NCI-H345 (cell line): ENCODE measurements at regions not wholly inside any gene's neighbourhood (a gene's known extent, or its start where the extent isn't known, plus 50 kb on each side); places are given as distances from the start of the nearest gene placed in this dataset.

Source experiments
- DNase-seq: peaks from one replicate; lab custom pipeline; 2025; lab: John Stamatoyannopoulos, UW

DNA sequence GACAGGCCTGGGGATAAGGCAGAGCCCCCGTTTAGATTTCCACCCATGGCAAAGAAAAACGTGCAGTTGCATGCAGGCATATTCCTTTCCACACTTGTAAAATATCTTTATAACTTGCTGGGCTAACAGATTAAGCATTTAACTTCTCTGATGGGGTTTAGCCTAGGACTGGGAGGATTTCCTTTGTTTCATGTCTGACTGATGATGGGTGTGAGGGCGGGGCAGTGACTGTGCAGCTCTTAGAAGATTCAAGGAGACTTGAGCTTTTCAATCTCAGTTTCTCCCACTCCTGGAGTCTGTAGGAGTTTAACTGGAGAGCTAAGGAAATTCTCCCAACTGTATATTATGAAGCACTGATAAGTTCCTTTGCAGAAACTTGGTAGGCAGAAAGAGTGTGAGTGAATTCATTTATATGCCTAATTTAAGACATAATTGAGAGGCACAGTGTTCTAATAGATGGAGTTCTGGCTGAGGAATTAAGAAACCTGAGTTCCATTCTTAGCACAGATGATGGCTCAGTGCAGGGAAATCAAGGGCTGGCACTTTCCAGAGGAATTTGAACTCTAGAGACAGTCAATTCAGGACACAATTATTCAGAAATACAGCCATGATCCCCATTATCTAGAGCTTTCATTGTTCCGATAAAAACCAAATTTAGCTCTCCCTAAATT lies 214.6 kb upstream of the CNR1 start:
- no peak for DNase-seq

DNA sequence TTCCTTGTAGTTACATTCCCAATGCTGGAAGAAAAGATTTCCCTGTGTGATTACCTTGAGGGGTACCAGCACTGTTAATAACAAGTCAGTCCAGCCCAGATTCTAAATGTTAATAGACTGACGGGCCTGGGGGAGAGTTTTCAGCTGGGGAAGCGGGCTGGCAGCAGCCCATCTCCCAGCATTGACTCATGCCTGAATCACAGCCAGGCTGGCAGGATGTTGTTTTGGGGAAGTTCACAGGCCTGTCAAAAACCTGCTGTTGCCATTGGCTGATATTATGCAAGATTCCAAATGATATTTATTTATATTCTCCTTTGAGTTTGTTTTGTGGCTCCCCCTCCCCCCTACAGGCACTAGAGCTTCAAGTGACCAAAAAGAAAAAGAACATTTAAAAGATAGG lies 213.9 kb upstream of the CNR1 start:
- no peak for DNase-seq

DNA sequence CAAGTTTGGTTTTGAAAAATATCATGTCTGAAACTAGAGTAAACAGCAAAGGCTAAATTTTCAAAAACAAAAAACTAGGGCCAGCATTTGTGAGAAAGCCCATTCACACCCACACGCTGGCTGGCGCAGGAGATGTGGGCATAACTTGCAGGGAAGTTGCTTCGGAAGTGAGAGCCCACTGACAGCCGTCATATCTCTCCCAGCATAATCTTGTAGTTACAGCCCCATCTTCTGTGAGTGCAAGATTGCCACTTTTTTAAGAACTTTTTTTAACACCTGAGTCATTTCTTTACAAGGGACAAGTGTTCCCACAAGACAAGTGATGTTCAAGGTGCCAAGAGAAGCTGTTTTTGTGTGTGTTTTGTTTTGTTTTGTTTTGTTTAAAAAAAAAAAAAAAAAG lies 212.5 kb upstream of the CNR1 start:
- no peak for DNase-seq

DNA sequence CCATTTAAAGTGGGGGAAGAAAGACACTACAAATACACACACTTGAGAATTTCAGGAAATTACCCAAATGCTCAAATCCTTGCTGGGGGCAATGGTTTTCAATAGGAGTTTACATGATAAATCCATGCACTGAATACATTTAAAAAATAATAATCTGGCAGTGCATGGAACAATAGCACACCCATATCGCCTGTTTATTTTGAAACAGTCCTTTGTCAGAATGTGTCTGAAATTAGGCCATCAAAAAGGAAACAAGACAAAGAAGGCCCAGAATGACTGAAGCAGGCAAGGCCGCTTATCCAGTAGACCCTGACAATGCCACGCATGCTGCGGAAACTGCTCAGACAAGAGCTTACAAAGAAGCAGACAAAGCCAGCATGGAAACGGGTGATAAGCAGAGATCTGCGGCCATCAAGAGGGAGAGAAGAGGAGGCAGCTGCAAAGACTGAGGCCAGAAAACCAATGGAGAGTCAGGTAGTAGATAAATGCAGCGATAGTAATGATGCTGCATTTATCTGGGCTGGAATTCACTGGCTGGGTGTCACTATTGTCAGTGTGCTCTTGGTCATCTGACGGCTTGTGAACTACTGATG lies 211.9 kb upstream of the CNR1 start:
- DNase-seq = no peak

DNA sequence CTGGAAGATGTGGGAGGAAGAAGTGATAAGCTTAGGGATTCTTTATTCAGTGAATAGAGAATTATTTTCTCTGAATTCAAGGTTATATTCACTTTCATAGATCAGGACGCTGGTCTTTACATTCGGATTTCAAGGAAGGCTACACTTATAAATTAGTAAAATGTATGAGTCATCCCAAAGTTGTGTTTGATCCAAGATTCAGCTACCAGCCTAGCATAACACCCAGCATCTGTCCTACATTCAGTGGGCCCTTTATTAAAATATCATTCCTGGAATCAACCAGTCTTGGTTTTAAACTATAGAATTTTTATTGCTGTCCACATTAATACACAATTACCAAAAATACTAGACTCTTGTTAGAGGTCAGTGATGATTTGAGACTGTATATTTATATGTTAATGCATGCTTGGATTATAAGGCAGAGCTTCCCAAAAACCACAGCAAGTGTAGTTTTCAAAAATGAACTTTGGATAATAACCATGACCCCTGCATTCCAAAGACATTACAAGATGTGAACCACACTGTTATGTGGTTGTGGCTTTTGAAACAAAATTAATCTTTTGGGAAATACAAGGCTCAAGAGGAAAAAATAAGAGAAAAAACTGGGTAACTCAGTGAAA lies 210.7 kb upstream of the CNR1 start:
- DNase-seq = no peak

DNA sequence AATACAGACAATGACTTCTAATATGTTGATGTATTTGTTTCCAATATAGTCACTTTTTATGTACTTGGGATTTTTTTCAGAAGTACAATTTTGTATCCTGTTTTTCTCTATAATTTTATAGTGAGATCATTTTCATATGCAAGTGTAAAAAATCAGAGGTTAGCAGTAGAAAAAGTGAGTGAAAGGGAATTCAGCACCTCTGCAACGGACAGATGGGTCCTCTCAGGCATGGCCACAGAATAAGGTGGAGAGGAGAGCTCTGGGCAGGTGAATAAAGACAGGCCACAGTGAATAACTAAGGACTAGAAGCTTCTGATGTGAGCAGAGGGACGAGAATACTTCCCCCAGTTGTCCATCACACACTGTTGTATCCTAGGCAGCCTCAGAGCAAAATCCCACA lies 210.1 kb upstream of the CNR1 start:
- no peak for DNase-seq

DNA sequence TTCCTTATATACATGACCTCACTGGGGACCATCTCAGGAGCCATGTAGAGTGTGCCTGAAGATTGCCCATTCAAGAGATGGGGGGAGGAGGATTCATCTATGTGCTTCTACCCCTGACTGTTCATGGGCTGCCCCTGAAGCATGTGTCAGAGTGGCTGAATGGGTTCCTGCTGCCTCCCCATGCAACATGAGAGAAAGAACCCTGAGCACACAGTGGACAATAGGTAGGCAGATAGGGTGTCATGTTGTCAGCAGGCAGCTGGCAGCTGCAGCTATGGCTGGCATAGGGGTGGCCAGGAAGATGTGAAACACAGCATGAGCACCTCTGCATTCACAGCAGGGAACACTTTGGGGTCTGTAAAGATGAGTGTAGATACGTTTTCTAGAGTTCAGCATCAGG lies 208.4 kb upstream of the CNR1 start:
- DNase-seq = peak; percentile 94

DNA sequence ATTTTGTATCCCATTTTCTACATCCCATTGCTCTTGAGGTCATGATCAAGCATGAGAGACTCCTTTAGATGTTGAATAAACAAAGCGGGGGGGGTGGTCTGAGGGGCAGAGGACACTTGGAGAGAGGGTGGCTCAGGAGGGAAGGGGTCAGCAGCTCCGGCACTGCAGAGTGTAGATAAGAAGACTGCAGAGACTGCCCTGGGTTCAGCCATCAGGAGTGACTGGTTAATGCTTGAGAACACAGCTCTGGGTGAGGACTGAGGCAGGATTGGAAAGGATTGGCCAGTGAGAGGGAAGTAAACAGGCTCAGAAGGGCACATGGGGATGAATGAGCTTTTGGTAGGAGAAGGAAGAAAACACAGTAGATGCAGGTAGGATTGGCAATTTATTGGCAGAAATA lies 205.3 kb upstream of the CNR1 start:
- DNase-seq = no peak

DNA sequence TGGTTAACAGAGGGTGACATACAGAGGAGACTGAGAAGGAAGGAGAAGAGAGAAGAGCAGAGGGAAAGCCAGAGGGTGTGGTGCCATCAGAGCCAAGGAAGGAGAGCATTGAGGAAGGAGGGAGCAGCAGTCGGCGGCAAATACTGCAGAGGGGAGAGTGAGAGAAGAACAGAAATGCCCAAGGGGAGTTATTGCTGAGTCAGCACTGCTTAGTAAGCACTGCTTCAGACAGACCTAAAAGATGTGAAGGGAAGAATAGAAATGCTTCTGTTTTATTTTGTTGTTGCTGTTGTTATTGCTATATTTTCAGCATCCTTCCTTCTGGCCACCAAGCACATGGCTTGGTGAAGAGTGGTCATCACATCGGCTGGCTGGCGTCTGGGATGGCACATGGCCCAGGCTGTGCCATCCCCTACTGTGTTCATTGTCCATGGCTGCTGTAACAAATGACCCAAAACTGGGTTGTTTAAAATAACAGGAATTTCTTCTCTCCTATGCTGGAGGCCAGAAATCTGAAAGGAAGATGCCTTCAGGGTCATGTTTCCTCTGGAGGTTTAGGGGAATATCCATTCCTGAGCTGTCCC lies 204.1 kb upstream of the CNR1 start:
- DNase-seq = no peak

DNA sequence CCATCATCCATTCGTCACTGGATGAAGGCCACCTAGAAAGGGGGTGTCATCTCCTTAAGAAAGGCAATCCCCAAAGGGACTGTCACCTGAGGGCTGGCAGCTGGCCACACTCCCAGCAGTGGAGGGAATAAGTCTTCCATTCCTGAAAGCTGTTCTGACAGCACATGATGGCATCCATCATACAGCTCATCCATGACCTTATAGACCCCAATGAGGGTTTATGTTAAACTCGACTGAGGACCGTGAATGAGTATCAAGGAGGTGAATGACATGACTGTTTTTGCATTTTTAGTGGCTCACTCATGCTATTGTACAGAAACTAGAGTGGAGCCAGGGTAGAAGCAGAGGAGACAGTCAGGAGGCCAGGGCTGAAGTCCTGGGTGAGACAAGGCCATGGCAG lies 203.1 kb upstream of the CNR1 start:
- no peak for DNase-seq

DNA sequence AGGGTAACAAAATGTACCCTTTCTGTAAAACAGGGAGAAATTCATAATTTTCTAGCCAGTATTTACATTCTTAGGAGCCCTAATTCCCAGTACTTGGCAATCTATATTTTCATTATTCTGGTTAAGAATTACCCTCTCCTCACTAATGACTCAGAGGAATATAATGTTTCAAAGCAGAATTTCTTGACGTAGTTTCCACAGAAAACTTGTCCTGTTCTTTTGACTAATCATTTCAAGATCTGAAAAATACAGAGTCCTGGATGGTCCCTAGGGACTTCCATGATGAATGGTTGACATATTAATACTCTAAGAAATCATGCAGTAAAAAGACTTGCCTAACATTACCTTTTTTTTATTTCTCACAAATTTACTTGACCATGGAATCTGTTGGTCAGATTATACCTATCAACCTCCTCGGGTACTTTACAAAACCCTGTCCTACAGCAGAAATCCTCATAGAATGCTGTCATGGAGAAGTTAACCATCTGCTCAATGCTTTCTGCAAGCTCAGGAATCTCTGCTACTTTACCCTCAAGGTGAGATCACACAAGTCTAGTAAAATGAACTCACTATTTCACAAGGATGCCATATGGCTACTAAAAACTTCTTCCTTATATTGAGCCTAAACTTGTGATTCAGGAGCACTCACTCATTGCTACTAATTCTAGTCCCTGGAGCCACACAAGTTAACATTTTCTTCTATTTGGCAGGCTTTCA lies 202.1 kb upstream of the CNR1 start:
- DNase-seq = no peak

DNA sequence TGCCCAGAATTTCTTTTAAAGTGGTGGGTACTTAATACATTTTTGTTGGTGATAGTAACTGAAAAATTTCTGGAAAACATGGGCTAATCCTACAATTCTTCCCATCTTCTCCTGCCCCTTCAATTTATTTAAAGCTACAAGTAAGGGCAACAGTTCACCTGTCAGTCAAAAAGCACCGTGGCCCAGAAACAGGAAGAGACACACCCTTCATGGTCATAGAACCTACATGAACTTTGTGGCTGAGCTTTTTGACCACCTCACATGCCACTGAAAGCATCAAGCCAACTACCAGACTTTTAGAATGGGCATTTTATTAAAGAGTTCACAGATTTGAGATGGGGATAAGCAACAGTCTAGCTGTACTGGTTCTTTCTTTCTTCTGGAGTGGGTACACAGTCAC lies 201.1 kb upstream of the CNR1 start:
- DNase-seq = no peak

DNA sequence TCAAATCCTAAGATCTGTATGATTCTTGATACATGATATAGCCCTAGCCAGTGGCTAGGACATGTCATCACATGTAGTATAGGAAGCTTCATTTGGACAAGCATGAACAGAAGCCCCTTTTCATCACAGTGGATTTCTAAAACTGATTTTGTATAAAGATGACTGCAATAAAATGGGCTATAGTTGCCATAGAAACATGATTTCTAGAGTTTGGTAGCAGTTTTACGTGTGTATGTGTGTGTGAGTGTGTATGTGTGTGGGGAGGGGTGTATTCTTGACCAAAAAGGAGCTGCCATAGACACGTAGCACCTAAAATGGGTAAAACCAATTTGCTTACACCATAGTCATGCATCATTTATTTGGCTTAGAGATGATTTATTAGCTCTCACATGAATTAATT lies 200.5 kb upstream of the CNR1 start:
- DNase-seq = no peak

DNA sequence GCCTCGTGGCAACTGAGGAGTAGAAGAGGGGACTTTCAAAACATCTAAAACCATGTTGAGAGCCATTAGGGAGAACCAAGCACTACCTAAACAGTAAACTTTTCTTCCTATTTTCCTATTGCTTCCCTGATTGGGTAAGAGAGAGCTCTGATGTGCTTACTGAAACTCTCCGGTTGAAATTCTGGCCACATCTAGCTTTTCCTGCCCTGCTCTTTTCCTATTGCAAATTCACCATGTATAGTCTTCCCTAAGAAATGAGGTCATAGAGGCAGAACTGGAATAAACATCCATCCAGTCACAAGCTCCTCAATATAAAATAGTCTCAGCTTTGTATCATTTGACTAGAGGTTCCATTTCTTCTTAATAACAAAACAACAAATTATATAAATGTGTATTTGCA lies 199.5 kb upstream of the CNR1 start:
- DNase-seq = no peak

DNA sequence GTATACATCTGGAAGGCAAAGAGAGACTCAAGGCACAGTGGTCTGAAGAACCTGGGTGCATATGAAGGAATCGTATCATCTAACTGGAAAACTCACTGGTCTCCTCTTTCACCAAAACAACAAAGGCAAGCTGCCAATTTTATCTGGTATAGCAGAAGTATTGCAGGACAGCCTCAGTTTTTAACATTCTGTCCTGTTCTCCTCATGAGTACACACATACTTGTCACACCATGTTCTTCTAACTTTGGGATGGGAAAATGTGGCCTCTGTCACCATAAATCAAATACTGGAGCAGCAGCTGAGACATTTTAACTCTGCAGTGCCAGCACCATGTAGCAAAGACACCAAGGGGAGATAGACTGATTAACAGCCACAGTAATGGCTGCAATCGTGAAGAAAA lies 199.1 kb upstream of the CNR1 start:
- DNase-seq = no peak

DNA sequence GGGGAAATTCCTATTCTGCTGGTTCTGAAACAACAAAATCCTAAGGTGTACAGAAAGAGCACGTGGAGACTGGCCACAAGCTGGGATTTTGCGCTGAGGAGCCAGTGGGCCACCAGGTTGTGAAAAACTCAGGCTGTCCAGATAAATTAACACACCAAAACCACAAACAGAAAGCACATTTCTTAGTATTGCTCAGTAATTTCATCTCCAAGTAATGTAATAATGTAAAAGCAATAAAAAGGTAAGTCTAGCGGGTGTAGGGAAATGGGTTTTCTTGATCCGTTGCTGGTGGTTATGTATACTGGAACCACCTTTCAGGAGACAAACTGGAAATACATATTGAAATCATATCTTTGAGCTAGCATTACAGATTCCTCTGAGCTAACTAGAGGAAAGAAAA lies 195.6 kb upstream of the CNR1 start:
- no peak for DNase-seq

DNA sequence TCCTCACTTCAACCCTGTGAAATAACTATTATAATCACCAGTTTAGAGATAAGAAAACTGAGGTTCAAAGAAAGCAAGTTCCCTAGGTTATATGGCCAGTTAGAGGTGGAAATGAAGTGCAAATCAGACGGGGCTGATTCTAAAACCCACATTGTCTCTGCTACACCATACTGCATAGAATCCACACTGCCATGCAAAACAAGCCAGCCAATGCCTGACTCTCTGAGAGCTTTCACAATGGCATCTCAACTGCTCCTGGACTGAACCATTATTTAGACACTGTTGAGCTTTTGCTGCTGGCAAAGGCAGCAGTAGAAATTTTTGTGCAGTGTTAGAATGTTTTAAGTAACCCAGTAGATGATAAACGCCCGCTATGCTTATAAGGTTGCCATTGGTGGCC lies 195.2 kb upstream of the CNR1 start:
- DNase-seq = no peak

DNA sequence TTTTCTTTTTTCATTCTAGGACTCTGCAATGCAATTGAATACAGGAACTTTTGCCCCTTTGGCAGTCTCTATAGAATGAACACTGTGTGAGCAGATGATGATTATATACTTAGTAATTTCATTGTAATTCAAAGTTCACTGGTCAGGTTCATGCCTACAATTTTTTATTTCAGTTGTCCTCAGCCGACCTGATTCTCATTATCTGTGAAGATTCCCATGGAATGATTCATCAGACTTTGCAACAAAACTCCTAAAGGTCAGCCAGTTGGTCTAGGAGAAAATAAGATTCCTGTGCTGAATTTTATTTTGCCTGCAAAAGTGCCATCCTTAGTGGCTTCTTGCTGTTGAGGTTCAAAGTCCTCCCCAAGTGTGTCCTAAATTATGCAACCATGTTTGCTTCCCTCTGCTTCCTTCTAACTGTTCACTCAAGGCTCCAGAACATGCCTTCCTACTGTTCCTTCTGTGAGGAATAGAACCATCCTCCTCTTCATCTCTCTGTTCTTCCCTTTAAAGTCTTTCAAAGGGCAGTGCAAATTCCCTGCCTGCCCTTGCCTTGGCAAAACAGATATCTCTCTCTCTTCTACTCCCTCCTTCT lies 194.2 kb upstream of the CNR1 start:
- DNase-seq = no peak

DNA sequence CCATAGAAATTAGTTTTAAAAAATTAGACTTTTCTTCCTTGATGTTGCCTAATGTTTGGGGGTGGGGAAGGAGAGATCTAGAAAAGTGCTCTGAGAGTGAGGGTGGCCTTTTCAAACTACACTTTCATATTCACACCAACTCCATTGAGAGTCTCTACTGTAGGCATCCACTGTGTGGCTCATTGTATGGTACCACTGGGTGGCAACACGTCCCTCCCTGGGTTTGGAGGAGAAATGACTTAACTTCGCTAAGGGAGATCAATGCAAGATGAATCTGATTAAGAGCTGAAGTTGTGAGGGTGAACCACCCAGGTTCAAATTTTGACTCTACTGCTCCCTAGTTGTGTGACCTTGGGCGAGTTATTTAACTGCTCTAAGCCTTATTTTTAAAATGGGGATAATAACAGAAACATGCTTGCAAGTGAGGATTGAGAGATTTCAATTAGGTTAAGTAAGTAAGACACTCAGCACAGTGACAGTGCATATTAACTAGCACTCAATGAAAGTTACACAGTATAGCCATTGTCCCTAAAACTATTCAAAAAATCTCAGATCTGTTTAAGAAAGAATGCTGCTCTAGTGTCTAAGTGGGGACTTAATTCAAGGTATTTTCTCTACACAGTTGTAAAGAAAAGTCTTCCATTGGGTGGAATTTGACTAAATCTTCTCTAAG lies 193.5 kb upstream of the CNR1 start:
- DNase-seq = no peak

DNA sequence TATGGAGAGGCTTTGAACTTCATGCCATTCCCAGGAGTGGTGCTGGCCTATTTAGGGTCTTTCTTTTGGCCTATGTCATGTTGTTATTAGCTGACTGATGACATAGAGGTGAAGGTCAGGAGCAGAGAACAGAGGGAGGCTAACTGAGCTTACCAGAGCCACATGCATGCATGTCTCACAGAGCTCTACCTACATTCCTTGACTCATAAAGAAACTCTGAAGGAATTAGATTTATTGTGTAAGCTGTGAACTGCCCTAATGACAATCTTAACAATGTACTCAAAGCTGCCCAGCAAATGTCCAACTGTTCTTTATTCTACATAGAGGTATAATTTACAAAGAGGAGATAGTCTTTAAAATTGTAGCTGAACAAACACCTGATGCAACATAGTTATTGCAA lies 192.7 kb upstream of the CNR1 start:
- no peak for DNase-seq

DNA sequence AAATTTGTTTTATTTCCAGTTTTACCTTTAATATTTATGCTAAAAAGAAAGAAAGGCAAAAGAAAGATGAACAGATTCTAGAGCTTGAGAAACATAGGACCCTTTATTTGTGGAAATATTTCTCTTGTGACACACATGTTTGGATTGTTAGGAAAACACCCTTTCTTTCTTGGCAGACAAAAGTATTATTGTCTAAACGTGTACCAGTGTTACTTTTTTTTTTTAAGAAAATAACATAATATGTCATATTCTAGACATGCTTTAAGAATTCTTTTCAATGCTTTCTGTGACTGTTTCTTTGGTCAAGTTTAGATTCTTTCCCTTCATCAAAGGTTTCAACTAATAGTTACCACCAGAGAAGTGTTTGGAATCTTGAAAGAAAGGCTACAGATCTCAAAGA lies 183.4 kb upstream of the CNR1 start:
- no peak for DNase-seq

DNA sequence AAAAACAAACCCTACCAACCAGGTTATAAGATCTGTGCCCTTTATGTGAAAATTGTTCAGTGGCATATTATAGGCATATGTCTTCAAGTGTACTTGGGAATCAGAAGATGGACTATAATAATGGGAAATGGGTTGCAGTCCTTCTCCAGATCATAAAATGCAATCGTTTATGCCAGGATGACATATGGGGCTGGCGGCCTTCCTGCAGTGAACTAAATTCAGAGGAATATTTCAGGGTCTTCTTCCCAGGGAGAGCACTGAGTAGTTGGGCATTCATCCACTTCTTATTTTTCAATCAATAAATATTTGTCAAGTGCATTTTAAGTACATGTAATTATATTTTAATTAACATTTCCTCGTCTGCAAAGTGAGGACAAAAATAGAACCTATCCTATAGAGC lies 176.2 kb upstream of the CNR1 start:
- DNase-seq = no peak
